ENCODE measurements at regions not wholly inside any gene's neighbourhood (a gene's known extent, or its start where the extent isn't known, plus 50 kb on each side); places are given as distances from the start of the nearest gene placed in this dataset.

DNA sequence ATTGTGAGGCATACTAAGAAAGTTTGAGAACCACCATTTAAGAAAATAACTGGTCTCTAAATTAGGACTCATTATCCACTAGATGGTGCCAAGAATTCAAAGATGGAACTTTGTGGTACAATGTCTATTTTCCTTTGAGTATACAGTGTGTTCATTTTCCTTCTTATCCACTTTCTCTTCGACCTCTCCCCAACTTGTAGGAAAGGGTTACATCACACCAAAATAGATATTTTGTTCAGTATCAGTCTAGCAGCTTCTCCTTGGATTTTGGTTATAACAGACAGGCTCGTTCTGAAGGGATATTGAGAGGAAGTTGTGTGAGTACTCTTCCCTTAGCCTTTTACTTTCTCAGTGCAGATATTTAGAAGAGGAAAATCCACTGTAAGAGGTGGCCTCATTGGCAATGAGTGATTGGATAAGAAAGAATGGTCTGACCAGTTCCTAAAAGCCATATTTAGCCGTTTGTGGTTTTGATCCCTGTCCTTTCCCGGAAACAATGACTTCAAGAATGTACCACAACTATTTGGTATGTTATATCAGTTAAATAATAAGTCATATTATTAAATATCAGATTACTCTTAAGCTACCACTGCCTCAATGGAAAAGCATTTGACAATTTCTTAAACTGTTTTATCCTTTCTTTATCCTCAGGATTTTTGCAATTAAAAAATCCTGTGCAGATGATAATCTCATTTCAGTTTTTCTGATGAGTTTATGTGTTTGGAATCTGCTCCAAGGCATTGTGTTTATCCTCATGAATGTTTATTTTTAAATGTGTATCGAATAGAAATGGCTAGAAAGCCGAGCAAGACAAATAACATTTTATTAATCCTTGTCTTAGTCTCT lies 69.0 kb upstream of the GRAMD2B start:
- TF ChIP-seq, protein P1, sequence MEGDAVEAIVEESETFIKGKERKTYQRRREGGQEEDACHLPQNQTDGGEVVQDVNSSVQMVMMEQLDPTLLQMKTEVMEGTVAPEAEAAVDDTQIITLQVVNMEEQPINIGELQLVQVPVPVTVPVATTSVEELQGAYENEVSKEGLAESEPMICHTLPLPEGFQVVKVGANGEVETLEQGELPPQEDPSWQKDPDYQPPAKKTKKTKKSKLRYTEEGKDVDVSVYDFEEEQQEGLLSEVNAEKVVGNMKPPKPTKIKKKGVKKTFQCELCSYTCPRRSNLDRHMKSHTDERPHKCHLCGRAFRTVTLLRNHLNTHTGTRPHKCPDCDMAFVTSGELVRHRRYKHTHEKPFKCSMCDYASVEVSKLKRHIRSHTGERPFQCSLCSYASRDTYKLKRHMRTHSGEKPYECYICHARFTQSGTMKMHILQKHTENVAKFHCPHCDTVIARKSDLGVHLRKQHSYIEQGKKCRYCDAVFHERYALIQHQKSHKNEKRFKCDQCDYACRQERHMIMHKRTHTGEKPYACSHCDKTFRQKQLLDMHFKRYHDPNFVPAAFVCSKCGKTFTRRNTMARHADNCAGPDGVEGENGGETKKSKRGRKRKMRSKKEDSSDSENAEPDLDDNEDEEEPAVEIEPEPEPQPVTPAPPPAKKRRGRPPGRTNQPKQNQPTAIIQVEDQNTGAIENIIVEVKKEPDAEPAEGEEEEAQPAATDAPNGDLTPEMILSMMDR (IDR thresholded peaks at IDR 0.05): peak; percentile 21 to 58 (median 46)
- no peak for TF ChIP-seq POLR2A (IDR thresholded peaks at IDR 0.05)
- no peak for TF ChIP-seq EP300 (IDR thresholded peaks at IDR 0.05)

All from sigmoid colon (tissue), 4 donors.